G401.6 (cell line): ENCODE measurements at regions not wholly inside any gene's neighbourhood (a gene's known extent, or its start where the extent isn't known, plus 50 kb on each side); places are given as distances from the start of the nearest gene placed in this dataset.
"Not testable (repeated sequence)": the region's sequence is repeated elsewhere in the genome, so short reads cannot be mapped to it uniquely, and the experiment has no call there.

Source experiments
- FAIRE-seq: peaks from 2 replicates; lab custom pipeline; 2012; peaks lifted over from hg19 to GRCh38; lab: Jason Lieb, UNC

DNA sequence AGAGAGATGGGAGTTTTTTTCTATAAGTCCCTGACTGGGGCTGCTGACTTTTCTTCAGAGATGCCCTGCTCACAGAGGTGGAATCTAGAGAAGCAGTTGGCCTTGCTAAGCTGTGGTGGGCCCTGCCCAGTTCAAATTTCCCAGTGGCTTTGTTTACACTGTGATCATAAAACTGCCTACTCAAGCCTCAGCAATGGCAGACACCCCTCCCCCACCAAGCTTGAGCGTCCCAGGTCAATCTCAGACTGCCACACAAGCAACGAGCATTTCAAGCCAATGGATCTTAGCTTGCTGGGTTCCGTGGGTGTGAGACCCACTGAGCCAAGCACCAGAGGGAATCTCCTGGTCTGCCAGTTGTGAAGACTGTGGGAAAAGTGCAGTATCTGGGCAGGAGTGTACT is 199.8 kb upstream of the WDFY3 start:
- no peak for FAIRE-seq

- FAIRE-seq, result no peak
Observed at GRCh38 chr4:85168234-85168834, 201.8 kb upstream of the WDFY3 start.

DNA sequence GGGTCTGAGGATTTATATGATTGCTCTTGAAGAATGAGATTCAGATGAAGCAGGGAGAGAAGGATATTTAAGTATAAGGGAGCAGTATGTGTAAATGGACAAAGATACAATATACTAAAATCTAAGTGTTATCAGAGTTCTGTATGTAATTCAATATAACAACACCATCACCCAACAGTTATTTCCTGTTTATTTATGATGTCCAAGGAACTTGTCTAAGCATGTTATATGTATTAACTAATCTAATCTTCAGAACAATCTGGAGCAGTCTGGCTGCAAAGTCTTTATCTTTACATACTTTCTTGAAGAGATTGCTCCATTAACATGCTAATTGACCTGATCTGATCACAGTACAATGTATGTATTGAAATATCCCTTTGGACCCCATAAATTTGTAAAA is 203.8 kb upstream of the WDFY3 start:
- no peak for FAIRE-seq

GRCh38 chr4:85175190-85175589 is 208.7 kb upstream of the WDFY3 start:
- no peak for FAIRE-seq

GRCh38 chr4:85177092-85177491 is 210.6 kb upstream of the WDFY3 start:
- no peak for FAIRE-seq

DNA sequence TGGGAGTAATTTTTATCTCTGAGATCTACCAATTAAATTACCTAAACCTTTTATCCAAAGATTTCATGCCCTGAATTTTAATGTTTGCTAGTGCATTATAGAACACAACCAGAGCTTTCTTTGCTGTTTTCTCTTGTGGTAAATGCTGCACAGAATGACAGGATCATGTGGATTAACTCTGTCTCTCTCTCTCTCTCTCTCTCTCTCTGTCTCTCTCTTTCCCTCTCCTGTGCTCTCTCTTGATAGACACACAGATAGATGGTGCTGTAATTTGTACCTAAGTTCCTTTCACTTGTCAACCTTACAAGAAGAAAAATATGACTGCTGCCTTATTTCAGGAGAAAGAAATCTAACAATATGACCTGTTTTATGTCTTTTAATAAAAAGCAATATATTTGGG is 211.2 kb upstream of the WDFY3 start:
- FAIRE-seq, result no peak

GRCh38 chr4:85180533-85180932 is 214.0 kb upstream of the WDFY3 start:
- FAIRE-seq, result no peak

- FAIRE-seq, result no peak
Observed at GRCh38 chr4:85187106-85187505, 220.6 kb upstream of the WDFY3 start.

GRCh38 chr4:85196015-85196414 is 229.5 kb upstream of the WDFY3 start:
- FAIRE-seq, result not testable (repeated sequence)

GRCh38 chr4:85200106-85200505 is 233.6 kb upstream of the WDFY3 start:
- FAIRE-seq, result no peak

- FAIRE-seq, result no peak
Observed at GRCh38 chr4:85209161-85209560, 242.7 kb upstream of the WDFY3 start.

- FAIRE-seq, result no peak
Observed at GRCh38 chr4:85210353-85210752, 243.9 kb upstream of the WDFY3 start.

DNA sequence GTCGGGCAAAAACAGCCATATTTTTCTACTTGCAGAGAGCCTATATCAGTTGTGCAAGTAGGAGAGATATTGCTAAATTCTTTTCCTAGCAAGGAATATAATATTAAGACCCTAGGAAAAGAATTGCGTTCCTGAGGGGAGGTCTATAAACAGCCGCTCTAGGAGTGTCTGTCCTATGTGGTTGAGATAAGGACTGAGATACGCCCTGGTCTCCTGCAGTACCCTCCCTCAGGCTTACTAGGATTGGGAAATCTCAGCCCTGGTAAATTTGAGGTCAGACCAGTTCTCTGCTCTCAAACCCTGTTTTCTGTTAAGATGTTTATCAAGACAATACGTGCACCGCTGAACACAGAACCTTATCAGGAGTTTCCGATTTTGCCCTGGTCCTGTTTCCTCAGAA is 250.1 kb upstream of the WDFY3 start:
- FAIRE-seq, result not testable (repeated sequence)

GRCh38 chr4:85218756-85219155 is 252.3 kb upstream of the WDFY3 start:
- no peak for FAIRE-seq

DNA sequence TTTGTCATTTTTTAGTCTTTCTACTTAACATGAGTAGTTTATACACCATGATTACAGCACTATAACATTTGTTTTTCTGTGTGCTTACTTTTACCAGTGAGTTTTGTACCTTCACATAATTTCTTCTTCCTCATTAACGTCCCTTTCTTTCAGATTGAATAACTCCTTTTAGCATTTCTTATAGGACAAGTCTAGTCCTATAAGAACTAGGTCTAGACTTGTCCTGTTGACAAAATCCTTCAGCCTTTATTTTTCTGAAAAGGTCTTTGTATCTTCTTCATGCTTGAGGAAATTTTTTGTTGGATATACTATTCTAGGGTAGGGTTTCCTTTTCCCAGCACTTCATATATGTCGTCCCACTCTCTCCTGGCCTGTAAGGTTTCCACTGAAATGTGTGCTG is 253.3 kb upstream of the ARHGAP24 start:
- FAIRE-seq, result no peak

DNA sequence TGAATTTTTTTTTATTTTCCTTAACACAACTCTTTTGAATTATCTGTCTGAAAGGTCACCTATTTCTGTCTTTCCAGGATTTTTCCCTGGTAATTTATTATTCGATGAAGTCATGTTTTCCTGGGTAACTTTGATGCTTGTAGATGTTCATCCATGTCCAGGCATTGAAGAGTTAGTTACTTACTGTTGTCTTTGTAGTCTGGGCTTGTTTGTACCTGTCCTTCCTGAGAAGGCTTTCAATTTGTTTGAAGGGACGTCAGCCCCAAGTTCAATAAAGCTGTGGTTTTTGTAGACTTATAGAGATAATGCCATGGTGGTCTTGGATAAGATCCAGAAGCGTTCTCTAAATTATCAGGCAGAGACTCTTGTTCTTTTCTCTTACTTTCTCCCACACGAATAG is 252.4 kb upstream of the ARHGAP24 start:
- no peak for FAIRE-seq

GRCh38 chr4:85228264-85228663 is 246.7 kb upstream of the ARHGAP24 start:
- FAIRE-seq, result no peak

- no peak for FAIRE-seq
Observed at GRCh38 chr4:85233516-85233915, 241.4 kb upstream of the ARHGAP24 start.

DNA sequence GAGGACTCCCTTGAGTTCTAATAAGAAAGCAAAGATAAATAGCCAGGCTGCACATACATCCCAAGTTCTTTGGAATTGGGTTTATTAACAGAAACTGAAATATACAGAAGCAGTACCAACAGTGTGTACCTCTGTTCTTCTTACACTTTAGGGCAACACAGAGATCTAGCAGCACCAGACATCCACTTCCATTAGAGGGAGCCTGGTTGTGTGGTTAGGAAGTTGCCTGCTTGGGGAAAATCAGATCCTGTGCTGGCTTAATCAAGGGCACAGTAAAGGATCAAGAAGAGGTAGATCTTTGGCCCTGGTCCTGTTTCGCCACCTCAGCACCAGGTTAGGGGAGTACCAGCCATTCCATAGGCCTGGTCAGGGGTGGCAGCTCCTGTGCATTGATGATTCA is 231.1 kb upstream of the ARHGAP24 start:
- FAIRE-seq, result no peak

GRCh38 chr4:85244638-85245037 is 230.3 kb upstream of the ARHGAP24 start:
- no peak for FAIRE-seq

DNA sequence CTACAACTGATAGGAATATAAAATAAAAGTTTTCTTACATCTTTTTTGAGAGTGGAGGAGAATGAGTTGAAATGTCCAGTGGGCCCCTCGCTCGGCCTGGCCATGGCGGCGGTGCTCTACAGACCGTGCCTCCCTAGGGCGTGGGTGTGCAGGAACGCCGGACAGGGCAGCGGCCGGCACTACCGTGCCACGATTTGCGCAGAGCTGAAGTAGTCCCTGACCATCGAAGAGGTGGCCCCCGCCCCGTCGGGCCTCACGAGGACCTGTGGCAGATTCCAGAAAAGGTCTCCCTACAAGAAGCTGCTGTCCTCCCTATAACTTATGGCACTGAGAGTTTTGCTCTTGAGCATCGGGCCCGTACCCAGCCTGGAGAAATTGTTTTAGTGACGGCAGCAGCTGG is 228.9 kb upstream of the ARHGAP24 start:
- FAIRE-seq, result no peak

DNA sequence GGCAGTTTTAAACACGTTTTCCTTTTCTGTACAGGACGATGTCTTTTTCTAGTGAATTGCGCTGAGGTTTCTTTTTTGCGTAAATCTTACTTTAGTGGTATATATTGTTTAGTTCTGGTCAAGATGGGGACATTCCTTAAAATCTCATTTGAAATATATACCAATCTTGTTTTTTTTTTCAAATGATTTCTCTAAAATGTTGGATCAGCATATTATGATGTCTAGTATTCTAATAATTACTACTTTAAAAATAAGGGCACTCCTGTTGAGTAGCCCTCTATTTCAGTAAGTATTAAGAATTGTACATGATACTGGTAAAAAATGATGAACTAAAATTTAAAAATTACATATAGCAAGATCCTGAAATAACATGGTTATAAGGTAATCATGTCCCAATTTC is 224.1 kb upstream of the ARHGAP24 start:
- no peak for FAIRE-seq

- FAIRE-seq, result no peak
Observed at GRCh38 chr4:85257817-85258370, 217.1 kb upstream of the ARHGAP24 start.

DNA sequence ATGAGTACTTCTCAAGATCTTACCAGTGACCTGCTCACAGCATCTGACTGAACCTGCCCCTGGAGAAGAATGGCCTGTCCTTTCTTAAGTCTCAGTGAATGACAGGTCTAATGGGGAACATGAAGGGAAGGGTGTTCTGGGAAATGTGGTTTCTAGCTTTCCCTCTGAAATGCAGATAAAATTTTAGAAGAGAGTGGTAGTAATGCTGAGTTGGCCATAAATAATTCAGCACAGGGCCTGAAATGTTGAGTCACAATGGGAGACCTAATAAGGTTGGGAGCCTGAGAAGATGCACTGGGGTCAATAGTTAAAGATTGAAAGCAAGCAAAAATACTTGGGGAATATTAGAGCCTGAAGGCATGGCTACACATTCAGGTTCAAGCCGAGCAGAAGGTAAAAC is 214.9 kb upstream of the ARHGAP24 start:
- no peak for FAIRE-seq

DNA sequence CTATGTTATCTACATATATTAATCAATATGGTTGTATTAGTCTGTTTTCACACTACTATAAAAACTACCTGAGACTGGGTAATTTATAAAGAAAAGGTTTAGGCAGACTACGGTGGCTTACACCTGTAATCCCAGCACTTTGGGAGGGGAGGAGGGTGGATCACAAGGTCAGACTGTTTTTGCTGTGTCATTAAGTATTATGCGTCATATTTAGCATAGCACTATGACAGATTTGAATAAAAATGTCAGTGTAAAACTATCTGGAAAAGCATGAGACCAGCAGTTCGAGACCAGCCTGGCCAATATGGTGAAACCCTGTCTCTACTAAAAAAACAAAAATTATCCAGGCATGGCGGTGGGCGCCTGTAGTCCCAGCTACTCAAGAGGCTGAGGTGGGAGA is 209.7 kb upstream of the ARHGAP24 start:
- FAIRE-seq, result no peak
